HG03196 (cell line): ENCODE measurements at regions not wholly inside any gene's neighbourhood (a gene's known extent, or its start where the extent isn't known, plus 50 kb on each side); places are given as distances from the start of the nearest gene placed in this dataset.
"Not testable (repeated sequence)": the region's sequence is repeated elsewhere in the genome, so short reads cannot be mapped to it uniquely, and the experiment has no call there.

Experiments used
- ATAC-seq: cut with Tn5 transposase; IDR thresholded peaks from one replicate; pipeline ENCODE4 v1.9.1; 2021; ENCODE audit not compliant: unreplicated experiment

GRCh38 chr6:78770765-78771164, 96.6 kb upstream of the IRAK1BP1 start:
- ATAC-seq: no peak

- no peak for ATAC-seq
Observed at GRCh38 chr6:78771586-78771985, 95.8 kb upstream of the IRAK1BP1 start.

- no peak for ATAC-seq
Observed at GRCh38 chr6:78781001-78781400, 86.3 kb upstream of the IRAK1BP1 start.

- not testable (repeated sequence) for ATAC-seq
Observed at GRCh38 chr6:78783366-78783765, 84.0 kb upstream of the IRAK1BP1 start.

- ATAC-seq: no peak
Observed at GRCh38 chr6:78797270-78797669, 70.1 kb upstream of the IRAK1BP1 start.

- no peak for ATAC-seq
Observed at GRCh38 chr6:78799682-78800081, 67.7 kb upstream of the IRAK1BP1 start.

- not testable (repeated sequence) for ATAC-seq
Observed at GRCh38 chr6:78806792-78807191, 60.6 kb upstream of the IRAK1BP1 start.

GRCh38 chr6:78807655-78808355, 59.5 kb upstream of the IRAK1BP1 start:
- not testable (repeated sequence) for ATAC-seq

- no peak for ATAC-seq
Observed at GRCh38 chr6:78808356-78808891, 58.9 kb upstream of the IRAK1BP1 start.

GRCh38 chr6:78808933-78809332, 58.4 kb upstream of the IRAK1BP1 start:
- no peak for ATAC-seq

GRCh38 chr6:78810146-78810545, 57.2 kb upstream of the IRAK1BP1 start:
- ATAC-seq: no peak

GRCh38 chr6:78810698-78811097, 56.7 kb upstream of the IRAK1BP1 start:
- ATAC-seq: no peak
